GM18519 (cell line): ENCODE measurements at regions not wholly inside any gene's neighbourhood (a gene's known extent, or its start where the extent isn't known, plus 50 kb on each side); places are given as distances from the start of the nearest gene placed in this dataset.

Experiments used
- ATAC-seq: cut with Tn5 transposase; IDR thresholded peaks from one replicate; pipeline ENCODE4 v1.9.1; 2021; ENCODE audit warnings: mild to moderate bottlenecking, moderate library complexity; ENCODE audit not compliant: unreplicated experiment, low FRiP score

DNA sequence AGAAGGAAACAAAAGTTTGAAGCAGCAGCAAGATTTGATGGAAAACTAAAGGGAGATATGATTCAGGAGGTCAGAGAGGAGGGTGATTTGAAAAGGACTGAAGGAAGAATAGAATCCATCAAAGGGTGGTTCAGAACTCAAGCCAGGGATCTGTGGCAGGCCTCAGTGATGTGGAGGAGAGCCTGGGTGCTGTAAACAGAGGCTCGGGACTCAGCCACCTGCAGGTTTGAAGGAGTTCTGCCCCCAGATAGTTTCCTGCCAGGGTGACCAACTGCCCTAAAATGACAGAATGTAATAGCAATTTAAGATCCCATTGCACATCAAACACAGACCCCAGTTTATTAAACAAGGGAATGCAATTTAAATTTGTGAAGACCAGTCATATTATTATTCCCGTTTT, 204.0 kb upstream of the FAT1 start:
- ATAC-seq, result no peak

DNA sequence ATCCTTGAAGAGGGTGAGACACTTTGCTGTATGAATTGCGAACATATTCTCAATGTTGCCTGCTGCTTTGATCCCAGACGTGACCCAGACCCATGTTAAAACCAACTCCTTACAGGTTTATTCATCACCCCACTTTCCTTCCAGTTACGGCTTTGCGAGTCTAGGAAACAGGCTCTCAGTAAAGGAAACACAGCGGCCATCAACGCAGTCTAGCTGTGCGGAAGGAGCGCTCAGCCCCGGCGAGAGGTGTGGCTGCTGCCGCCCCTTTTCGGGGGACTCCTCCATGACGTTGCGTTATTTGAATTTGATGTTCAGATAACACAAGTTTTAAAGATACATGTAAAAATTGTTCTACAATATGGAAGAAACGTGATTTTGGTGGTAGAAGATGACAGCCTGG, 206.4 kb upstream of the FAT1 start:
- no peak for ATAC-seq

DNA sequence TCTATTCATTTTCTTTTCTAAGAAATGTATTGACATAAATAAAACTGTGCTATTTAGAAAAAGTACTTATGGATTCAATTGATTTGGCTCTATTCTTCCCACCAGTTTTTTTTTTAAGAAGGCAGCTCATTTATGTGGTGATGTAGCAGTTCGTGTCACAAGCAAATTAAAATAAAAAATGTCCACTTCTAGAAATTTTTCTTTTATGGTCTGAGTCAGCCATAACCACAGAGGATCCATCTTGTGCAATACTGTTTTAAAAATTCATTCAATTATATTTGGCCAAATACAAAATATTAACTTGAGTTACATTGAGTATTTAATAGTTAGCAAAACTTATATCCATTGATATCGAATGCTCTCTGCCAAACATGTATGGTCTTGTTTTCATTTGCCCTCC, 207.9 kb upstream of the FAT1 start:
- ATAC-seq, result no peak

DNA sequence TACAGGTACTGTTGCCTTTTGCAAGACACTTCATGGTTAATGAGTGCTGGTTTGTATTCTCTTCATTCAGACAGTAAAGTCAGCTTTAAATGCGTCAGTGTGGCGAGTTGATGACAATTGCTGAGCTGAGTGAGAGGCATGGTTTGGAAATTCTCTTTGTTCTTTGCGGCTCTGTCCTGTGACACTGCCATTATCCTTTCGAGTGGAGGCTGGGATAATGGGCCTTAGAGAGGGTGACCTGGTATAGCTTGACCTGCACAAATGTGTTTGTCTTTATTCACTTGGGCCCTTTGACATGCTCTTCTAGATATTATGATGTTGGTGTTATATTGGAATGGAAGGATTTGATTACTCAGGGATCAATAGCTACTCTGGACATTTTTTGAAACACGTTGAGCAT, 208.5 kb upstream of the FAT1 start:
- ATAC-seq, result no peak

DNA sequence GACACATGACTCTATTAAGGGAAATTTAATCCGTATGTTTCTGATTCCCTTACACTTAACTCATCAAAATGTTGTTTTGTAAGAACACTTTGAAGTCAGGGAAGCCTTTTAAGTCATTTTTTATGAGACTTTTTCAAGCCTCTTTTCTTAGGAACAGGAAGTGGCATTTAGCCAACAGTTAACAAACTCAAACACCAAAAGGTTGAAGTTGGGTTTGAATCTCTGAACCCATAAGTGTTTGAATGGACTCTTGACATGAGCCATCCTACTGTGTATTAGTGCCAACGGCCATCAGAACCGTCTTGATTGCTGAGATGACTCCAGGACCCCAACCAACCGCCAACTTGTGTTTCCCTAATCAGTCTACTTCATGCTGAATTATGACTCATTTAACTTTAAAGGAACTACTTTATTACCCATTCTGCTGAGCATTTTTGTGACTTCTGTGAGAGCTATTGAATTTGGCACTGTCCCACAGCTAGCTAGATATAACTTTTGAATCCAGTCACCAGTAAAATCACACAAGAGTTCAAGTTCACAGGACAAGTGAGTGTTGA, 209.1 kb upstream of the FAT1 start:
- ATAC-seq, result no peak

DNA sequence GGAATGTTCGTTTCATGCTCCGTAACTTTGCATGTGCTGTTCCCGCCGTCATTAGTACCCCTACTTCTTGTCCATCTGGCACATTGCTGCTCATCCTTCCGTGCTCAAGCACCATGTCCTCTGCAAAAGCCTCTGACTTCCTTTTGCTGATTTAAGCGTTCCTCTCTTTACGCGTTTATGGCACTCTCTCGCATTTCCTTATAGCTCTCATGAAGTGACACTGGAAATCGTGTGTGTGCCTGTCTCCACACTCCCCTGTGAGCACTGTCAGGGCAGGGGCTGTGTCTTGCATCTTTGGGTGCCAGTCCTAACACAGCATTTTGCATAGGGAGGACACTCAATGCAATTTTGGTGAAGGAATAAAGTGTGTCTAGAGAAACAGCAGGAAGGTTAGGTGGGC, 210.6 kb upstream of the FAT1 start:
- no peak for ATAC-seq

DNA sequence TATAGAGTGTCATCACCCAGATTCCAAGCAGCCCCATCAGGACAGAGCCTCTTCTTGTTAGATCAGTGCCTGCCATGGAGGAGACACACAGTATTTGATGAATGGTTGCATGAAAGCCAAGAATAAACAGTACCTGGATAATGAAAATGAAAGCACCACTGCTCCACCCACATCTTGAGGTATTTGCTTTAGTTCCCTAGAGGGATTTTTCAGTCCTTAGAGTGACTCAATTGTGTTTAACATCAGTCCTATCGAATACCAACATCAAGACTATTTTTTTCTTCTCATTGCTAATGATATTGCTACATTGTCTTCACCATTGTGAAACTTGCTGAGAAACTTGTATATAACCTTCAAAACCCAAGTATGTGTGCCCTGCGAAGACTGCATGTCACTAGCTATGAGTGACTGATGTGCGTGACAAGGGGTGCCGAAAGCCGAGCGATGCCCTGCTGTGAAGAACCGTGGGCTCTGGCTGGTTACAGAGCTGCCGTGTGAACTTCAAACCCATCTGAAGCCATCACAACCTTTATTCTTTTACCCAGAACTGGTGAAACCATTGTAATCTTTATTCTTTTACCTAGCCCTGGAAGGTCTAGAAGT, 211.3 kb upstream of the FAT1 start:
- ATAC-seq, result no peak

DNA sequence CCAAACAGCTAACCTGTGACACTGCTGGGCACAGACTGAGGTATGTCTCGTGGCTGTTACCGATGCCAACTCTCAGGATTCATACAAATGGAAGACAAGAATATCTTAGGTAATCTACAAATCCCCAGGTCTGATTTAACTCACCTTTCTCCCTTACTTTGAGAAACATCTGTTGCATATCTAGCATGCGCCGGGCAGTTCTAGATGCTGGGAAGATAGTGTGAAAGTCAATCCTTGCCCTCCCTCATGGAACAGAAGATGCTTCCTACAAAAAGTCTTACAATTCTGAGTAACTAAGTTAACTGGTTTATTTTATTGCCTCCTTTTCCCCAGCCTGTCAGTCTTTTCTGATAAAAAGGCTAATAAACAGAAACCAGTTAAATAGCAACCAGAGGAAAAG, 212.2 kb upstream of the FAT1 start:
- ATAC-seq, result no peak

DNA sequence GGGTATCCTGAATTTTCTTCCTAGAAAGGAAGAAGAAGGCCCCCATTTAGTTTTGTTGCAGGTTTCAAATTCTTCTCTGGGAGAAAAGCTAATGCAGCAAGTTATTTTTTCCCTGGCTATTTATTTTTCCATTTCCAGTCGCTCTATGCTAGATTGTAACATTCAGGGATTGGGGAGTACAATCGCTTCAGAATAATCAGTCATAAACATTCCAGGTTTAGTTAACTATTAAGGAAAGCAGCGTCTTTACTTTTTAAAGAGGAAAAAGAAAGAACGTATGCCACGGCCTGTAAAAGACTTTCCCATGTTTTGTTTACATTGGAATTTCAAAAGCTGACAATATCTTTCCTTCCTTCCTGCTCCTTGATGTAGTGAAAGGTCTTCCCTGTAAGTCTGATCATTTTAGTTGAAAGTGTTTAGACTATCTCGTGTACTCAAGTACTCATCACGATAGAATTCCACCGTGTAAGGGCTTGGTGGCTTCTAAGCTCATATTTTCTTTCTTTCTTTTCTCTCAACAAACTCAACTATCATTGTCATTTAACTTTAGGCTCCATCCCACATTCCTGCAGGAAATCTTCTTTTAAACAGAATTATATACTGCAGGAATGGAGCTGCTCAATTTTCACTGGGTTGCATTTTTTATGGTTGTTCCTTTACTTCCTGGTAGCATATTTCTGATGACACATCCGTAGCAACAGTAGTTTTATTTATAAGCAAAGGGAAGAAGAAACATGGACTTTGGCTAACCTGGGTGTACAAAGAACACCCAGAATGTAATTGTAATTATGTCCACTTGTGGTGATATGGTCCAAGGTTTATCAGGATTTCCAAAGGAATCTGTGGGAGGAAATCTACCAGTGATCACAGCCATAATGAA, 213.1 kb upstream of the FAT1 start:
- no peak for ATAC-seq

DNA sequence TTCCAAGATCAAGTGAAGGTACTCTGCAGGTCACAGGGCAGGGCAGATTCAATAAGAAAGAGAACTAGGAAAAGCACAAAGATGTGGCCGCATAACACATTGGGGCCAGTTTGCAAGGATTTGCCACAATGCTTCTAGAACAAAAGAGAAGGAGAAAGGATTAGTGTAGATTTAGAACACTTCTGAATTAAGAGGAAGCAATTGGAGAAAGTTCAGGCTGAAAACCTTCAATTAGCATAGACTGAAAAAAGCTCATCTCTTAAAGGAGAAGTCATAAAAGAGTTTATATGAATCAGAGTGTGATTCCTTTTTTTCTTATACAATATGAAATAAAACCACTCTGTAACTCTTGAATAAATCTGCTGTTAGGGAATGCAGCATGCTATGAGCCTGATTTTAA, 215.6 kb upstream of the FAT1 start:
- ATAC-seq, result no peak

DNA sequence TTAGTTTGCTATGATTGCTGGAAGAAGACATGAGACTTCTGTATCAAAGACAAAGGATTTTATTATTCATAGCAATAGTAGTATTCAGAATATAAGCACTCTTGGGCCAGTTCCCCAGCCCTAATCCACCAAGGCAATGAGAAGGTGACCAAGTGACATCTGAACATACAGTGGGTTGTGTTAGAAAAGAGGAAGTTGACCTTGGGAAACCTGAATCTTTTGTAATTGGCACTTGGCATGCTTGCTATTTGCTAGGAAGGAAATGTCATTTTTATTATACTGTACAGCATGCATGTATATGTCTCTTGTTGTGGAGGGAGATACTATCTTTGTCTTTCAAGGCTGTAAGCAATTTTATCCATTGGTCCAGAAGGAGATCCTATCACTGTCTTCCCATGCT, 216.1 kb upstream of the FAT1 start:
- ATAC-seq, result no peak

DNA sequence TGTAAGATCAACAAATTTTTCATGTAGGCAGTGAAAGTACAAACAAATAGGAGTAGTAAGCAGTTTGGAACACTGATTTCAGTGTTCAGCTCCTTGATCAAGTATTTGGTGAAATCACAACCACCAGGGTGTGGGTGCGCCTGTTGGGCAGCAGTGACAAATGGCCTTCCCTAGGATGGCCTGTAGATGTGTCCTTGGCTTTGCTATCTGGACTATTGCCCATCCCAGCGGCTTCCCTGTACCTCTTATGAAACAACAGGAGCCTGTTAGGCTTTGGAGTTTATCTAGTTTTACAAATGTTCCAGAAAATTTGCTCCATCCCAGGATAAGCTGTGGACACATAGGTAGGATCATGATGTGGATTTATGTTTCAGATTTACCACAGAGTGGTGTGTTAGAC, 216.8 kb upstream of the FAT1 start:
- no peak for ATAC-seq

DNA sequence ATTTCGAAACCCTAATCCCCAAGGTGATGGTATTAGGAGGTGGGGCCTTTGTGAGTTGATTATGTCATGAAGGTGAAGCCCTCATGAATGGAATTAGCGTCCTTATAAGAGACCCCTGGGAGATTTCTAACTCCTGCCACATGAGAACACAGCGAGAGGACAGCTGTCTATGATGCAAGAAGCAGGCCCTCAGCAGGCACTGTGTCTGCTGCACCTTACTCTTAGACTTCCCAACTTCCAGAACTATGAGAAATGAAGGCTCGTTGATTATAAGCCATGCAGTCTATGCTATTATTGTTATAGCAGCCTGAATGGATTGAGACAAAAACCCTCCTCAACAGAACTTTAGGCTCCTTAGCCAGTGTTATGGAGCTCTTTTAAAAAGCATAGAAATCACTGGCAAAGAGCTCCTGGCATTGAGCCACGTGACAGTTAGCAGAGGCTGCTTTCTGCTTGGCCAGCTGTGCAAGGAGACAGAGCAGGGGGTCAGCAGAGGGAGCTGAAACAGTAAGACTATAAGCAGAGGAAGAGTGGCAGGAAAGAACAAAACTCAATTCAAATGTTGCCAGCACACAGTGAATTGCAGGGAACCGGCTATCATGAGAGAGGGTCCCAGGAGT, 219.2 kb upstream of the FAT1 start:
- ATAC-seq, result no peak

DNA sequence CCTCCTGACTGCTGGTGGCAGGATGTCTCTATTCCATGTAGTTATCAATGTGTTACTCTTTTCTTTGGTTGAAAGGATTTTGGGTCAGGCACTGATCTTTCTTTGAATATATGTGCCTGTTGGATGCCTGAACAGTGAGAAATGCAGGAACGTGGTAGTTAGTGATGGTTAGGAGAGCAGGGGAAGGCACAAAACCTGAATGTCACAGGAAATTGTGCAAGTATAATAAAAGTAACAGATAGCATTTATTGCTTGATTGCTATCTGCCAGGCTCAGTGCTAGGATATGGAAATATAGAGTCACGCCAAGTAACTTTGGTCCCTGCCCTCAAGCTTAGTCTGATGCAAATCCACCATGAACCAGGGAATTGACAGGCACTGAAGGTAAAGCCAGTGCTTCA, 219.8 kb upstream of the FAT1 start:
- ATAC-seq, result no peak

DNA sequence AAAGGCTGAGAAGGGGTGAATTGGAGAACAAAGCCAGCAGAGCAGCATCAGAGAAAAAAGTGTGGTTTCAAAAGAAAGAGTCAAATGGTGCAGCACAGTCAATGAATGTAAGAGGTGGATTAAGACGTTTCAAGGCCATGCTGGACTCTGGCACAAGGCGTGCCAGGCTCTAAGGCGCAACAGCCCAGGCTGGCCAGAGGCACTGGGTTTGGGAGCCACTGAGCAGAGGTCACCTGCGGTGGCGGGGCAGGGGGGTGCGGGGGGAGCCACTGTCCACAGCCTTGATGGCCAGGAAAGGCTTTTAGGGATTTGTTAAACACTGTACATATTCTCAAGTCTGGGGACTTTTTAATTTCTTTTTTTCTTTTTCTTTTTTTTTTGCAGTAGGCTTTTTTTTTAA, 222.5 kb upstream of the FAT1 start:
- ATAC-seq, result no peak

DNA sequence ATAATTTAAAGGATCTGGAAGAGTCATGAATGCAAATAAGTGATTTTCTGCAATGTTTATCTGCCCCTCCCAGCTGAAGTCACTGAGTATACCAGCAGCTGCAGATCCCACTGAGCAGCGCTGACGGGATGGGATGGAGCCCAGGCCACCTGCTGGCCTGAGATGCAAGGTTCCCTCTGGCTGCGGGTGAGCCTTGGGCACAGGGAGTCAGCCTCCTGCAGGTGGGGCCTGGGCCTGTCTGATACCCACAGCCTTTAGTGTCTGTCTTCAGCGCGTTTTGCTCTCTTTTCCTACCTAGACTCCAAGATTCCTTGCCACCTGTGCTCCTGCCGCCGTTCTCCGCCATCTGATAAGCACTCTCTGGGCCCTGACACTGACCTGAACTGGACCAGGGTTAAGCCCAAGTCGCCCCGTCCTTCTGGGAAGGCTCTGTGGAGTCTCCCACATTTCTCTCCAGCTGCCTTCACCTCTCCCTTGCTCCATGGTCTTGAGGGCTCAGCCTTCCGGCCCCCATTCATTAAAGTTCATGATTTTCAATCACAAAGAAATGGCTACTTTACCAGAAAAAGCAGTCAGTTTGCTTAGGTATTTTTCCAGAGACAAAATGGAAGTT, 223.1 kb upstream of the FAT1 start:
- no peak for ATAC-seq

DNA sequence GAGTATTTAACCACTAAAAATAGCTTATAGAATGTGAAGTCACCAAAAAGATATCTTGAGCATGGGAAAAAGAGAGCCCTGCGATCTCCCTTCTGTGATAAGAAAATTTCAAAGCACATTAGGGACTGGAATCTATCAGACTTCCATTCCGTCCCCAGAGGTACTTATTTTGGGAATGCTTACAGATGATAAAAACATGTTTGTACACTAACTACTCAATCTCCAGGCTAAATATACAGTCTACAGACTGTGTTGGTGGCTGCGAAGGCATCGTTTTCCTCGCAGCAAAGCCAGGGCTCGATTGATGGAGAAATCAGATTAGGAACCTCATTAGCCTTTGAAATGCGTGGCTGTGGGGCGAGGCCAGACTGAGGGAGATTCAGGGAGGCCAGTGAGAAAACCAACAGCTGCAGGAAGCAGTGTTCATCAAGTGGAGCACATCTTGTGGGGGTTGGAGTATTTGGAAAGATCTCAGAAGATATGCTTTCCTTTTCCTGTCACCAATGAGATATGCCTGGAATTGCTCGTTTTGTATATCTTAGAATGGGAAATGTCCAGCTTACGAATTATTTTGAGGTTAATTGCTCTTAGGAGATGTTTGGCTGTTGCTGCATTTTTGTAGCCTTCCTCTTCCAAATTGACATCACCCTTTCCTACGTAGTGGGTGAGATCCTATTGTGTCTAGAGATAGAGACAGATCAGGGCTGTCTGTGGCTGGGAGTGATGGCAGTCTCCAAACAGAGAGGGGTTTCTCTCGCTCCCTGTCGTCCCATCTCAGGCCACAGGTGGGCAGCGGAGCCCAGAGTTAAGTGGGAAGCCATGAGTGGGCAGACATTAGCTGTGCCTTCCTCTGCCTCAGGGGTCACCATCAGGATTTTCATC, 224.9 kb upstream of the FAT1 start:
- ATAC-seq, result no peak

DNA sequence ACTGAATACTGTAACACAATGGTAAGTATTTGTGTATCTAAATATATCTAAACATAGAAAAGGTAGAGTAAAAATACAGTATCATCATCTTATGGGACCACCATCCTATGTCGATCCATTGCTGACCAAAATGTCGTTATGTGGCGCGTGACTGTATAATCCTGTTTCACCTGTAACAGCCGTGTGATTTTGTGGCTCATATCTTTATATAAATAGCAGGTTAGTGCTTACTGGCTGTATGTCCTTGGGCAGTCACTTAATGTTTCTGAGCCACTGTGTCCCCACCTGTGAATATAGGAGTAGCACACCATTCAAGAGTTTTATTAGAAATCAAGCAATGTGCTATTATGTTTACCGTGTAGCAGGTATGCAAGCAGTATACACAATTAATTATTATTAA, 226.2 kb upstream of the FAT1 start:
- ATAC-seq, result no peak

DNA sequence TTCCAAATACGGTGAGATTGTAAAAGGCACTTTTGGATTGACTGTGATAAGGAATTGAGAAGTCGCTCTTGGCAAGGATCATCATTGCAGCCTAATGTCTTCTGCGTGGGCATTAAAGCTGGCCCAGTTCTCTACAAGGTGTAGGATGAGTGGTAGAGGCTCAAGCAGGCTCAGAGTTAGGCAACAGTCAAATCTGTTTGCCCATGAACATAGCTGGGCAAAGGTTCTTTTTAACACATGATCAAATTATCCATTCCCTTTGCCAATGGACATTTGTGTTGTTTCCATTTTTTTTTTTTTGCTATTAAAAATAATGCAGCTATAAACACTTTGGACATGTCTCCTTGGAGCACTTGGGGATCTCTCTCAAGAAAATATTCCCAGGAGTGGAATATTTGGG, 229.1 kb upstream of the FAT1 start:
- no peak for ATAC-seq

DNA sequence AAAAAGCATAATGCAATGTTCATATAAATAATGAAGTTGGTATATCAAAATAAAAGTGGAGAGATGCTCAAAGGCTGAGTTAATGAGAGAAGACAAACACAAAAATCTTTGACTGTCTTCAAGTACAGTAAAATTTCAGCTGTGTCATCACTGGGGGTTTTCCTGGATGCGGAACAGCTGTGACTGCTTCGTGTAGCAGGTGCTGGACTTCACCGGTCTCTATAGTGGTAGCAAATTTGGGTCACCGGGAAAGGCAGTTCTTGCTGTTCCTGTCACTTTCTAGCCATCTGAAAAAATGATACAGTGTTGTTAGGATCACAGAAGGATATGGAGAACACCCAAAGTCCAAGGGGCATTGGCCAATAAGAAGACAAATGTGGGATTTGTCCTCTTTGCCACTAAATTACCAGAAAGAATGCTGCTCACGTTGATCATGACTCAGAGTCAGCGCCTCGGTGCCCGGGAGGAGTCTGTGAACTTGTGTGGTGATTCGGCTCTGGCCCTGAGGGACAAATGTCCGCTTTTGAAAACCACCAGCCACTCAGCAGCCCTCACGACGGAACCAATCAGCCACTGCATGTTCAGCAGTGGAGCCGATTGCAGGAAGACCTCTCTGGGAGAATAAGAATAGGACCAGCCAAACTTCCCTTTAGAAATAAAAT, 230.1 kb upstream of the FAT1 start:
- ATAC-seq, result no peak
